T-helper 2 cell (primary cell): ENCODE measurements at regions not wholly inside any gene's neighbourhood (a gene's known extent, or its start where the extent isn't known, plus 50 kb on each side); places are given as distances from the start of the nearest gene placed in this dataset.
A peak's percentile ranks its signal among the peaks of the same experiment; 100 is the strongest.
"Not testable (repeated sequence)": the region's sequence is repeated elsewhere in the genome, so short reads cannot be mapped to it uniquely, and the experiment has no call there.

Experiments used
- DNase-seq, 5 experiments: peaks; one replicate each; pipeline versions ENCODE4 v3.0.0 to v3.0.0-alpha.2; 2012 to 2022

GRCh38 chr1:187985145-187985896, 1156.6 kb downstream of the PLA2G4A start:
- DNase-seq, result no peak

DNA sequence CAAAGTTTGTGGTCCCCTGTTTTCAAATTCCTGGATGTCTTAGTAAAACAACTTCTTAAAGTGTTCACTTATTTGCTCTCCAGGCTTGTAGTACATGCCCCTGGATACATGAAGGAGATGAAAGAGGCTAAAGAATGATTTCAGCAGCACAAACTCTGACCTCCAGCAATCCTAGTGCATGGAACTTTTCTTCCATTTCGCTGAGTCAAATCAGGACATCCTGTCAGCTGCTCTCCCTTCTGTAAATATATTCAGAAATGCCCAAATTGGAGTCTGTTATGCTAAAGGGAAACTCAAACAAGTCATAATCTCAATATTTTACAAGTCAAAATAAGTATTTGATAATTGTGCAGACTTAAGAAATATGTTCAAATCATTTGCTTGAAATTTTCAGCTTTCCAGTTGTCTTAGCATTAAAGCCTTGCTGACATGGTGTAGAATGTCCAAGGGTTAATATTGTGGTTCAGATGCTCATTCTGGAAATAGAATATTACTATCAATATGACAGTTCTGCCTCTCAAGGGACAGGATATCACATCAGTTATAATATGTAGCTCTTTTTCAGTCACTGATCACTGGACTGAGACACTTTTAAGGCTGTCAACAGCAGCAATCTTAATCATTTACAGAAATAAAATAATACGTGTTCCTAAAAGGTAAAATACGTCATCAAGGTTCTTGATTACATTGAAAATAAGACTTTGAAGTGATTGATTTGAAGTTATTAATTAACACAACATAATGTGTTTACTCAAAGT, 1157.3 kb downstream of the PLA2G4A start:
- no peak for DNase-seq

DNA sequence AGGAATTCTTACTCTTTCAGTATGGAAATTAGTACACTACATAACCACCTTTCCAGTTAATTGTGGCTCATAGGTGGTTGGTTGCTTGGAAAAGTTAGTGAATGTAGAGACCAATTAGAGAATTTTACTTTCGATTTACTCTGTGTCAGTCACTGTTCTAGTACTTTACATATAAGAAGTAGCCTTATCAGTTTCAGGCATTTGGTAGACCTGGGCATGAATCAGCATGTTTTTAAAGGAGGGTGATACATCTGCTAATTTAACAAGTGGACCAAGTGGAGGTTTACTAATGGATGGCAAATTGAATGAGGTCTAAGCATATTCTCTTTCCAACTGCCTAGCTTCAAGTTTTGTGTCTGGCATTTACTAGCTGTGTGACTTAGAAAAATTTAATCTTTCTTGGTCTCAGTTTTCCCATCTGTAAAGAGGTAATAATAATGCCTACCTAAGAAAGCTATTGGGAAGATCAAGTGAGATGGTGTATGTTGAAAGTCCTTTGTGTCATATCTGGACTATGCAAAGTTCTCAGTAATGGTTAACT, 1158.6 kb downstream of the PLA2G4A start:
- DNase-seq, result no peak

DNA sequence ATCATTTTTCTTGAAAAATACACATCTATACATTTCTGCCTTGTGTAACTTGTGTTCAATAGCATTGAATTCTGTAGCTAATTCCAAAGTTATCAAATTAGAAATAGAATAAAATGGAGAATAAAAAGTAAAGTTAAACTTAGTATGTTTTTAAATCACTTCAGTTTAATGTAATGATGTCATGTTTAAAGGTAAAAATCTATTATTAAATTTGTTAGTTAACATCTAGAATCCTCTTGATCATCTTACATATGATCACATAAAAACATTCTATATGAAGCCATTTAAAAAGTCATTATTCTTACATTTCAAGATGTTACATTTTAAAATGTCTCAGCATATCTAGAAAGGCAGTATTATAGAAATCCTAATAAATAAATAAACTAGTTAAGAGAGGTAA, 1163.2 kb downstream of the PLA2G4A start:
- DNase-seq, result no peak

- no peak for DNase-seq
Measured at GRCh38 chr1:187996780-187997179, 1168.0 kb downstream of the PLA2G4A start.

- DNase-seq, result no peak
Measured at GRCh38 chr1:187999973-188000372, 1171.2 kb downstream of the PLA2G4A start.

DNA sequence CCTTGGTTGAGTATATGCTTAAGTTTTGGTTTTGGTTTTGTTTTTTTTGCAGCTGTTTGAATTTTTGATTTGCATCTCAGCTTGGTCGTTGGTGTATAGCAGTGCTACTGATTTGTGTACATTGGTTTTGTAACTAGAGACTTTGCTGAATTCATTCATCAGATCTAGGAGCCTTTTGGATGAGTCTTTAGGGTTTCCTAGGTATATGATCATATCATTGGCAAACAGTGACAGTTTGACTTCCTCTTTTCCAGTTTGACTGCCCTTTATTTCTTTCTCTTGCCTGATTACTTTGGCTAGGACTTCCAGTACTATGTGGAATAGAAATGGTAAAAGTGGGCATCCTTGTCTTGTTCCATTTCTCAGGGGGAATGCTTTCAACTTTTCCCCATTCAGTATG, 1174.9 kb downstream of the PLA2G4A start:
- not testable (repeated sequence) for DNase-seq

- no peak for DNase-seq
Measured at GRCh38 chr1:188004849-188005248, 1176.1 kb downstream of the PLA2G4A start.

GRCh38 chr1:188006354-188006753, 1177.6 kb downstream of the PLA2G4A start:
- DNase-seq, result no peak

DNA sequence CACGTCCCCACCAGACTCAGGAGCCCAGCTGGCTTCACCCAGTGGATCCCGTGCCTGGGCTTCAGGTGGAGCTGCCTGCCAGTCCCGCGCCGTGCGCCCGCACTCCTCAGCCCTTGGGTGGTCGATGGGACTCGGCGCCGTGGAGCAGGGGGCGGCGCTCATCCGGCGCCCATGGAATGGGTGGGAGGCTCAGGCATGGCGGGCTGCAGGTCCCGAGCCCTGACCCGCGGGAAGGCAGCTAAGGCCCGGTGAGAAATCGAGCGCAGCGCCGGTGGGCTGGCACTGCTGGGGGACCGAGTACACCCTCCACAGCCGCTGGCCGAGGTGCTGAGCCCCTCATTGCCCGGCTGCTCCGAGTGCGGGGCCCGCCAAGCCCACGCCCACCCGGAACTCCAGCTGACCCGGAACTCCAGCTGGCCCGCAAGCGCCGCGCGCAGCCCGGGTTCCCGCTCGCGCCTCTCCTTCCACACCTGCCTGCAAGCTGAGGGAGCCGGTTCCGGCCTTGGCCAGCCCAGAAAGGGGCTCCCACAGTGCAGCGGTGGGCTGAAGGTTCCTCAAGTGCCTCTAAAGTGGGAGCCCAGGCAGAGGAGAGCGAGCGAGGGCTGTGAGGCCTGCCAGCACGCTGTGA, 1184.6 kb downstream of the PLA2G4A start:
- not testable (repeated sequence) for DNase-seq

GRCh38 chr1:188017921-188018320, 1189.2 kb downstream of the PLA2G4A start:
- no peak for DNase-seq

- no peak for DNase-seq
Measured at GRCh38 chr1:188022661-188023060, 1193.9 kb downstream of the PLA2G4A start.

- DNase-seq, result no peak
Measured at GRCh38 chr1:188023206-188023605, 1194.5 kb downstream of the PLA2G4A start.

- peak in 1 of 5 experiments; percentile 9 for DNase-seq
Measured at GRCh38 chr1:188027613-188028012, 1198.9 kb downstream of the PLA2G4A start.

DNA sequence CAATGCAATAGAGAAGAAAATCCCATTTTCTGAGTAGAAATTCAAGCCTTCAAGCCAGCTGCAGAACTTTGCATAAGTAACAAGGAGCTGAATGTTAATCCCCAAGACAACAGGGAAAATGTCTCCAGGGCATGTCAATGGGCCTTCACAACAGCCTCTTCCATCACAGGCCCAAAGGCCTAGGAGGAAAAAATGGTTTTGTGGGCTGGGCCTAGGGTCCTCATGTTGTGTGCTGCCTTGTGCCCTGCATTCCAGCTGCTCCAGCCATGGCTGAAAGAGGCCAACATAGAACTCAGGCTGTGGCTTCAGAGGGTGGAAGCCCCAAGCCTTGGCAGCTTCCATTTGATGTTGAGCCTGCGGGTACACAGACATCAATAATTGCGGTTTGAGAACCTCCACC, 1208.8 kb downstream of the PLA2G4A start:
- DNase-seq, result not testable (repeated sequence)

DNA sequence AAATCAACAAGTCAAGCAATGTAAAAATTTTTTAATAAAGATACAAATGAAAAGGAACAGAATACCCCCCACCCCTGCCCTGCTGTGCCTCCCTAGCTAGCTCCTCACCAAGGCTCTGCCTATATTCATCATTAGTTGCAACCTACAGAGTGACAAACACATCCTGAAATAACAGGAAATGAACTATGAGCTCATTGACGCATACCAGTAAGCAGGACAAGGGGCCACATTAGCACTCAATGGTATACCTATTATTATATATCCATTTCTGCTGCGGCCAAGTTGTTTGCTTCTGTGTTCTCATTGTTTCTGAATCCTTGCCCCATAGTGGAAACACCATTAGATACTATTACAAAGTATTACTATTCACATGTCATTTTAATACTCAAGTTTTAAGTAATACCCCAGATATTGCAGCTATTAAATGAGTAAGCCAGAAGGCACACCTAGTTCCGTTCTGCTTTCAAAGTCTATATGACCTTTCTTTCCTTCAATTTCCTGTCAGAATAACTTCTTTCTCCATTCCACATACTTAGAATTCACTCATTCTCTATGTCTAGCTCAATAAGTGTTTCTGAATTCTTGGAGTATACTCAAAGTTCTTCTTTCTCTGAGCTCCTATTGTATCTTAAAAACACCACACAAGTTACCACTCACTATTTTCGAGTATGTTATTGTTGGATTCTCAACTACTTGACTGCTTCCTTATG, 1214.9 kb downstream of the PLA2G4A start:
- no peak for DNase-seq

- no peak for DNase-seq
Measured at GRCh38 chr1:188050250-188050649, 1221.5 kb downstream of the PLA2G4A start.

DNA sequence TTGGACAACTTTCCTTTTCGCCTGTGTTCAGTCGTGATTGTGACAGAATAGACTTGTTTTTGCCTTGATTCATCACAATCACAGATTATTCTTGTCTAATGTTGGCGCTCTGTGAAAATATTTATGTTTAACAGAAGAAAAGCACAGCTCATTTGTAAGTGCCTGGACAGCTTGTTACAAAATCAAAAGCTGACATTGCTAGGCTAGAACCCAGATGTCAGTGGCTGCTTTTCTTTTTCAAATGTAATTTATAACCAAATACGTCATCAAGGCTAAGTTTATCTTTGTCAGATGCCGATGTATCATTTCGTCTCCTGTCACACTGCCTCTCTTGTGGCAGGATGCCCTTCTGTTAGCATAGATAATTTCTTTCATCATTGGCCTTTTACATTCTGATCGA, 1227.3 kb downstream of the PLA2G4A start:
- no peak for DNase-seq

- DNase-seq, result no peak
Measured at GRCh38 chr1:188058801-188059200, 1230.1 kb downstream of the PLA2G4A start.

DNA sequence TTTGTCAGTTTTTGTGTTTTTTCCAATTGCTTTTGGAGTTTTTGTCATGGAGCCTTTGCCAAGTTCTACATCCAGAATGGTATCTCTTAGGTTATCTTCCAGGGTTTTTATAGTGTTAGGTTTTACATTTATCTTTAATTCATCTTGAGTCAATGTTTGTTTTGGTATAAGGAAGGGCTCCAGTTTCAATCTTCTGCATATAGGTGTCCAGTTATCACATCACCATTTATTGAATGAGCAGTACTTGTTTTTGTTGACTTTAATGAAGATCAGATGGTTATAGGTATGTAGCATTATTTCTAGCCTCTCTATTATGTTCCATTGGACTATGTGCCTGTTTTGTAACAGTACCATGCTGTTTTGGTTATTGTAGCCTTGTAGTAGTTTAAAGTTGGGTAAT, 1233.1 kb downstream of the PLA2G4A start:
- no peak for DNase-seq

GRCh38 chr1:188062456-188062855, 1233.7 kb downstream of the PLA2G4A start:
- DNase-seq, result no peak

DNA sequence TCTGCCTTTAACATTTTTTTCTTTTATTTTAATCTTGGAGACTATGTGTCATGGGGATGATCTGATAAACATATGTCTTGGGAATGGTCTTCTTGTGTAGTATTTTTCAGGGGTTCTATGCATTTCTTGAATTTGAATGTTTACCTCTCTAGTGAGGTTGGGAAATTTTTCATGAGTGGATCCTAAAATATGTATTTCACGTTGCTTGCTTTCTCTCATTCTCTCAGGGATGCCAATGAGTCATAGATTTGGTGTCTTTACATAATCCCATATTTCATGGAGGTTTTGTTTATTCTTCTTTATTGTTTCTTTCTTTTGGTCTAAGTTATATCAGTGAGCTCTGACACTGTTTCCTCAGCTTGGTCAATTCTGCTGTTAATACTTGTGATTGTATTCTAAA, 1237.2 kb downstream of the PLA2G4A start:
- DNase-seq, result no peak

- DNase-seq, result no peak
Measured at GRCh38 chr1:188070848-188071247, 1242.1 kb downstream of the PLA2G4A start.
